22Rv1 (cell line): ENCODE measurements at regions not wholly inside any gene's neighbourhood (a gene's known extent, or its start where the extent isn't known, plus 50 kb on each side); places are given as distances from the start of the nearest gene placed in this dataset.

Source experiments
- CTCF ChIP-seq: fragments of 450-650 bp; IDR thresholded peaks from 2 replicates; pipeline ENCODE4 v1.5.1; 2017; ENCODE audit warnings: mild to moderate bottlenecking
- ZFX ChIP-seq: fragments of 450-650 bp; IDR thresholded peaks from 2 replicates; pipeline ENCODE4 v1.6.1; 2017; ENCODE audit warnings: antibody characterized with exemption, borderline replicate concordance

- TF ChIP-seq CTCF (no peak), ZFX (no peak)
Observed at GRCh38 chr3:6717026-6717943, 143.6 kb upstream of the GRM7 start.
